ENCODE measurements at regions not wholly inside any gene's neighbourhood (a gene's known extent, or its start where the extent isn't known, plus 50 kb on each side); places are given as distances from the start of the nearest gene placed in this dataset.
A peak's percentile ranks its signal among the peaks of the same experiment; 100 is the strongest.

DNA sequence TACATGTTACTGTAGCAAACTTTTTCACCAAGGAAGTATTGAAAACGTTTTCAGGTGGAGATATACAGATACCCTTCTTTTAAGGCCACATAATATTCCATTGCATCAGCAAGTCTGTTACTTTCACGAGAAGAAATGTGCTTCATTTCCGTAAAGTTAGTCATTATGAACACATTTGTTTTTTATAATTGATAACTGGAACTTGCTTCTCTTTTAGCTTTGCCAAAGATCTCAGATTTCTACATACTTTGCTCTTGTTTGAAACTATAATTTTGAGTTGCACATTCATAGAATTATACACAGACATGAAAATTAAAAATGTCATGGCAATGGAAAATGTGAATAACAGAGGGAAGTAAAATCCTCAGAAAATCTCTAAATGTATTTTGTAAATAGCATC lies 128.7 kb upstream of the GIMD1 start:
- no peak for DNase-seq (ENCODE audit: insufficient read length, low spot score, missing footprints)
- Histone ChIP-seq H3K4me1 (ENCODE audit: insufficient read depth, low read length) (peaks cover 14% of the 10 kb centered on the region), H3K79me2 (ENCODE audit: insufficient read depth, low read length) (no peaks in the 10 kb centered on the region), H3K4me2 (ENCODE audit: insufficient read depth, low read length) (no peak overlapping the region), H3K4me3 (ENCODE audit: insufficient read depth, low read length) (no peak overlapping the region), H3K9me3 (ENCODE audit: low read depth, low read length) (no peaks in the 10 kb centered on the region), H3K27me3 (ENCODE audit: insufficient read depth, low read length) (no peaks in the 10 kb centered on the region), H2AFZ (ENCODE audit: low read length) (no peak overlapping the region), H3K27ac (ENCODE audit: low read depth, low read length) (no peak overlapping the region), H3K36me3 (ENCODE audit: insufficient read depth, low read length) (no peaks in the 10 kb centered on the region), H4K20me1 (ENCODE audit: insufficient read depth, low read length) (no peaks in the 10 kb centered on the region)
- TF ChIP-seq, protein P1, sequence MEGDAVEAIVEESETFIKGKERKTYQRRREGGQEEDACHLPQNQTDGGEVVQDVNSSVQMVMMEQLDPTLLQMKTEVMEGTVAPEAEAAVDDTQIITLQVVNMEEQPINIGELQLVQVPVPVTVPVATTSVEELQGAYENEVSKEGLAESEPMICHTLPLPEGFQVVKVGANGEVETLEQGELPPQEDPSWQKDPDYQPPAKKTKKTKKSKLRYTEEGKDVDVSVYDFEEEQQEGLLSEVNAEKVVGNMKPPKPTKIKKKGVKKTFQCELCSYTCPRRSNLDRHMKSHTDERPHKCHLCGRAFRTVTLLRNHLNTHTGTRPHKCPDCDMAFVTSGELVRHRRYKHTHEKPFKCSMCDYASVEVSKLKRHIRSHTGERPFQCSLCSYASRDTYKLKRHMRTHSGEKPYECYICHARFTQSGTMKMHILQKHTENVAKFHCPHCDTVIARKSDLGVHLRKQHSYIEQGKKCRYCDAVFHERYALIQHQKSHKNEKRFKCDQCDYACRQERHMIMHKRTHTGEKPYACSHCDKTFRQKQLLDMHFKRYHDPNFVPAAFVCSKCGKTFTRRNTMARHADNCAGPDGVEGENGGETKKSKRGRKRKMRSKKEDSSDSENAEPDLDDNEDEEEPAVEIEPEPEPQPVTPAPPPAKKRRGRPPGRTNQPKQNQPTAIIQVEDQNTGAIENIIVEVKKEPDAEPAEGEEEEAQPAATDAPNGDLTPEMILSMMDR (IDR thresholded peaks at IDR 0.05; ENCODE audit: extremely low read depth, low read depth, low read length) = no peak

- Histone ChIP-seq H3K4me2 (ENCODE audit: insufficient read depth, low read length) (peak overlapping the region; percentile 16), H3K4me3 (ENCODE audit: insufficient read depth, low read length) (no peak overlapping the region), H3K9me3 (ENCODE audit: low read depth, low read length) (no peaks in the 10 kb centered on the region), H4K20me1 (ENCODE audit: insufficient read depth, low read length) (no peaks in the 10 kb centered on the region), H3K27me3 (ENCODE audit: insufficient read depth, low read length) (no peaks in the 10 kb centered on the region), H3K36me3 (ENCODE audit: insufficient read depth, low read length) (no peaks in the 10 kb centered on the region), H3K79me2 (ENCODE audit: insufficient read depth, low read length) (no peaks in the 10 kb centered on the region), H3K27ac (ENCODE audit: low read depth, low read length) (peak overlapping the region; percentile 46), H3K4me1 (ENCODE audit: insufficient read depth, low read length) (peaks cover 14% of the 10 kb centered on the region), H2AFZ (ENCODE audit: low read length) (no peak overlapping the region)
- no peak for DNase-seq (ENCODE audit: insufficient read length, low spot score, missing footprints)
- TF ChIP-seq, protein P1 (IDR thresholded peaks at IDR 0.05; ENCODE audit: extremely low read depth, low read depth, low read length) = no peak
These were observed 127.5 kb upstream of the GIMD1 start for GRCh38 chr4:106496061-106496460.

GRCh38 chr4:106495476-106495875 lies 126.9 kb upstream of the GIMD1 start:
- TF ChIP-seq, protein P1 (IDR thresholded peaks at IDR 0.05; ENCODE audit: extremely low read depth, low read depth, low read length) = no peak
- DNase-seq (ENCODE audit: insufficient read length, low spot score, missing footprints) = no peak
- Histone ChIP-seq H4K20me1 (ENCODE audit: insufficient read depth, low read length) (no peaks in the 10 kb centered on the region), H3K4me3 (ENCODE audit: insufficient read depth, low read length) (no peak overlapping the region), H3K79me2 (ENCODE audit: insufficient read depth, low read length) (no peaks in the 10 kb centered on the region), H3K27me3 (ENCODE audit: insufficient read depth, low read length) (no peaks in the 10 kb centered on the region), H3K4me2 (ENCODE audit: insufficient read depth, low read length) (peak overlapping the region; percentile 16), H3K36me3 (ENCODE audit: insufficient read depth, low read length) (no peaks in the 10 kb centered on the region), H3K4me1 (ENCODE audit: insufficient read depth, low read length) (peaks cover 14% of the 10 kb centered on the region), H2AFZ (ENCODE audit: low read length) (peak overlapping the region; percentile 36), H3K27ac (ENCODE audit: low read depth, low read length) (peak overlapping the region; percentile 31), H3K9me3 (ENCODE audit: low read depth, low read length) (no peaks in the 10 kb centered on the region)

- Histone ChIP-seq H3K36me3 (ENCODE audit: insufficient read depth, low read length) (no peaks in the 10 kb centered on the region), H3K9me3 (ENCODE audit: low read depth, low read length) (no peaks in the 10 kb centered on the region), H2AFZ (ENCODE audit: low read length) (no peak overlapping the region), H3K27ac (ENCODE audit: low read depth, low read length) (no peak overlapping the region), H4K20me1 (ENCODE audit: insufficient read depth, low read length) (no peaks in the 10 kb centered on the region), H3K27me3 (ENCODE audit: insufficient read depth, low read length) (no peaks in the 10 kb centered on the region), H3K4me3 (ENCODE audit: insufficient read depth, low read length) (no peak overlapping the region), H3K4me2 (ENCODE audit: insufficient read depth, low read length) (no peak overlapping the region), H3K4me1 (ENCODE audit: insufficient read depth, low read length) (peaks cover 14% of the 10 kb centered on the region), H3K79me2 (ENCODE audit: insufficient read depth, low read length) (no peaks in the 10 kb centered on the region)
- DNase-seq (ENCODE audit: insufficient read length, low spot score, missing footprints) = no peak
- TF ChIP-seq, protein P1 (IDR thresholded peaks at IDR 0.05; ENCODE audit: extremely low read depth, low read depth, low read length) = no peak
These were observed 125.5 kb upstream of the GIMD1 start for GRCh38 chr4:106494066-106494465.

Data from osteoblast (primary cell).